ENCODE measurements at regions not wholly inside any gene's neighbourhood (a gene's known extent, or its start where the extent isn't known, plus 50 kb on each side); places are given as distances from the start of the nearest gene placed in this dataset.

DNA sequence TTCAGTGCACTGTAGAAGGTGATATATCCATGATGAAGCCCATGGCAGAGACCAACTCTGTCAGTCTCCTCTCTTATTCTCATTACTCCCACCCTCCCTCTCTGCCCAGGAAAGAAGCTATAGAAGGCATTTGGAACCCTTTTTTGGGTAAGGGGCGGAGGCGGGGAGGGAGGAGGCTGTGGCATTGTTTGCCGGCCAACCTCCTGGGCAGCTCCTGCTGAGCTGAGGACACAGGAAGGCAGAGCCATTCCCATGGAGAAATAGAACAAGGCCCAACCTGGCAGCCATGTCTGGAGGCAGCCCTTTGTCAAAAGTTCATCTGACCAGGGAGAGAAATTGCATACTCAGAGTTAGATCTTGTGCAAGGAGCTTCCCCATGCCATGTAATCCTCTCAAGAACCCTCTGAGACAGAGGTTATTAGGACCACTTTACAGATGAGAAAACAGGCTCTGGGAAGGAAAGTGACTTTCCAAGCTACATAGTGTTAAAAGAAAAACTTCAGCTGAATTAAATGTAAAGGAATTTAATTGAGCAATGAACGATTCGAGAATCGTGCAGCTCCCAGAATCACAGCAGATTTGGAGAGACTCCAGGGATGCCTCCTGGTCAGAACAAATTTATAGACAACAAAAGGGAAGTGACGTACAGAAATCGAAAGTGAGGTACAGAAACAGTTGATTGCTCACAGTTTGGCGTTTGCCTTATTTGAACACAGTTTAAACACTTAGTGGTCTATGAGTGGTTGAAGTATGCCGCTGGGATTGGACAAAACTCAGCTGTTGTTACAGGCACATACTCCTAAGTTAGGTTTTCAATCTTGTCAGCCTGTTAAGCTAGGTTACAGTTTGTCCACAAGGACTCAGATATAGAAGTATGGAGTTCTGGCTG lies 158.6 kb downstream of the MELK start:
- TF ChIP-seq, protein P1, sequence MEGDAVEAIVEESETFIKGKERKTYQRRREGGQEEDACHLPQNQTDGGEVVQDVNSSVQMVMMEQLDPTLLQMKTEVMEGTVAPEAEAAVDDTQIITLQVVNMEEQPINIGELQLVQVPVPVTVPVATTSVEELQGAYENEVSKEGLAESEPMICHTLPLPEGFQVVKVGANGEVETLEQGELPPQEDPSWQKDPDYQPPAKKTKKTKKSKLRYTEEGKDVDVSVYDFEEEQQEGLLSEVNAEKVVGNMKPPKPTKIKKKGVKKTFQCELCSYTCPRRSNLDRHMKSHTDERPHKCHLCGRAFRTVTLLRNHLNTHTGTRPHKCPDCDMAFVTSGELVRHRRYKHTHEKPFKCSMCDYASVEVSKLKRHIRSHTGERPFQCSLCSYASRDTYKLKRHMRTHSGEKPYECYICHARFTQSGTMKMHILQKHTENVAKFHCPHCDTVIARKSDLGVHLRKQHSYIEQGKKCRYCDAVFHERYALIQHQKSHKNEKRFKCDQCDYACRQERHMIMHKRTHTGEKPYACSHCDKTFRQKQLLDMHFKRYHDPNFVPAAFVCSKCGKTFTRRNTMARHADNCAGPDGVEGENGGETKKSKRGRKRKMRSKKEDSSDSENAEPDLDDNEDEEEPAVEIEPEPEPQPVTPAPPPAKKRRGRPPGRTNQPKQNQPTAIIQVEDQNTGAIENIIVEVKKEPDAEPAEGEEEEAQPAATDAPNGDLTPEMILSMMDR (IDR thresholded peaks at IDR 0.05; ENCODE audit: borderline replicate concordance, extremely low read depth, insufficient read depth), result no peak
- H3K36me3 ChIP-seq (ENCODE audit: control insufficient read depth in 2 of 3, insufficient read depth in 3 of 3, low read length in 3 of 3), result no peaks in the 10 kb centered on the region
- FAIRE-seq (no peak), DNase-seq (peak in 1 of 5 donors; percentile 27)
- H3K9me3 ChIP-seq (ENCODE audit: control insufficient read depth in 2 of 3, insufficient read depth in 1 of 3, low read length in 3 of 3), result no peaks in the 10 kb centered on the region
- intact Hi-C loops (cut with DNase I), result no loop called here
- H3K4me3 ChIP-seq (ENCODE audit: low read length in 3 of 3), result no peak overlapping the region
- H3K4me1 ChIP-seq (ENCODE audit: control insufficient read depth in 2 of 3, insufficient read depth in 2 of 3, low read depth in 1 of 3, low read length in 3 of 3), result no peaks in the 10 kb centered on the region
- H3K27me3 ChIP-seq (ENCODE audit: control insufficient read depth, insufficient read depth, low read length), result no peaks in the 10 kb centered on the region
- H3K9ac ChIP-seq (ENCODE audit: low read length in 3 of 3), result no peak overlapping the region
- no peak overlapping the region for H3K27ac ChIP-seq (ENCODE audit: low read depth in 2 of 2, low read length in 2 of 2)

DNA sequence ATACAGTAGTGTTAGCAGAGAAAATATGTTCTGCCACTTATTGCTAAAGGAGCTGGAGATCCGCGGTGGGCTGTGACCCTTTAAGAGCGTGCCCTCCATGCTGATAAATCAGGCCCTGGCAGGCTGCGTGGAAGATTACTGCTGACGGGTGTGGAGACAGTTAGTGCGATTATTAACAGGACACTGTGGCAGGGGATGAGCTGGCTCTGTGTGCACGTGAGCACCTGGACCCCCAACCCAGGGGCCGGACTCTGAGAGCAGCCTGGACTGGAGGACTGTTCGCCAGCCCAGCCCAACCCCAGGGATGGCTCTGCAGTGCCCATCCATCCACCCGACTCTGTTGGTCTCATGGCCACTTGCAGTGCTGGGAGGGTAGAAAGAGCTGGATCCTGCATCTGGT lies 162.0 kb downstream of the MELK start:
- TF ChIP-seq, protein P1 (IDR thresholded peaks at IDR 0.05; ENCODE audit: borderline replicate concordance, extremely low read depth, insufficient read depth), result no peak
- no peak for FAIRE-seq
- intact Hi-C loops (cut with DNase I), result no loop called here
- no peaks in the 10 kb centered on the region for H3K36me3 ChIP-seq (ENCODE audit: control insufficient read depth in 2 of 3, insufficient read depth in 3 of 3, low read length in 3 of 3)
- peaks cover 2% of the 10 kb centered on the region for H3K27me3 ChIP-seq (ENCODE audit: control insufficient read depth, insufficient read depth, low read length)
- DNase-seq, result peak in 1 of 5 donors; percentile 26
- H3K27ac ChIP-seq (ENCODE audit: low read depth in 2 of 2, low read length in 2 of 2), result no peak overlapping the region
- H3K4me3 ChIP-seq (ENCODE audit: low read length in 3 of 3), result no peak overlapping the region
- no peak overlapping the region for H3K9ac ChIP-seq (ENCODE audit: low read length in 3 of 3)
- H3K4me1 ChIP-seq (ENCODE audit: control insufficient read depth in 2 of 3, insufficient read depth in 2 of 3, low read depth in 1 of 3, low read length in 3 of 3), result no peaks in the 10 kb centered on the region
- no peaks in the 10 kb centered on the region for H3K9me3 ChIP-seq (ENCODE audit: control insufficient read depth in 2 of 3, insufficient read depth in 1 of 3, low read length in 3 of 3)

DNA sequence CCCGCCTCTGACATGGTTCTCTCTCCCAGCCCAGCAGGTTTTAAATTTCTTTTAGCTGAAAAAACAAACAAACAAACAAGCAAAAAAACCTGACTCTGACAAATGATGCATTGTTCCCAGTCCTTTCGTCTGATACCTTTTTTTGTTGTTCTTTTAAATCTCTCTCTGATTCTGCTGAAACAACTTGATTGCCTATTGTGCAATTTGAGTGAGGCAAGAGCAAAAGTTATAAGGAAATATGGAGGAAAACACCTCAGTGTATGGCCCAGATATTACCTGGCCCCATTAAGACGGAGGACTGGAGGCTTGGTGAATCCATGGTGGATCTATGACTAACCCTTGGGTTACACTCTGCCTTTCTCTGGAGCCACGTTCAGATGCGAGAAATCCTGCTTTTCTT lies 164.0 kb downstream of the MELK start:
- intact Hi-C loops (cut with DNase I), result no loop called here

More for the DNA sequence above, 164.0 kb downstream of the MELK start:
- H3K36me3 ChIP-seq (ENCODE audit: control insufficient read depth in 2 of 3, insufficient read depth in 3 of 3, low read length in 3 of 3), result no peaks in the 10 kb centered on the region
- no peak overlapping the region for H3K9ac ChIP-seq (ENCODE audit: low read length in 3 of 3)
- no peaks in the 10 kb centered on the region for H3K4me1 ChIP-seq (ENCODE audit: control insufficient read depth in 2 of 3, insufficient read depth in 2 of 3, low read depth in 1 of 3, low read length in 3 of 3)
- H3K4me3 ChIP-seq (ENCODE audit: low read length in 3 of 3), result no peak overlapping the region
- TF ChIP-seq, protein P1 (IDR thresholded peaks at IDR 0.05; ENCODE audit: borderline replicate concordance, extremely low read depth, insufficient read depth), result no peak
- no peaks in the 10 kb centered on the region for H3K9me3 ChIP-seq (ENCODE audit: control insufficient read depth in 2 of 3, insufficient read depth in 1 of 3, low read length in 3 of 3)
- FAIRE-seq, result no peak
- no peak for DNase-seq
- no peak overlapping the region for H3K27ac ChIP-seq (ENCODE audit: low read depth in 2 of 2, low read length in 2 of 2)
- peaks cover 5% of the 10 kb centered on the region for H3K27me3 ChIP-seq (ENCODE audit: control insufficient read depth, insufficient read depth, low read length)
